Breast epithelium (tissue), 4 donors: ENCODE measurements at regions not wholly inside any gene's neighbourhood (a gene's known extent, or its start where the extent isn't known, plus 50 kb on each side); places are given as distances from the start of the nearest gene placed in this dataset.
"Not testable (repeated sequence)": the region's sequence is repeated elsewhere in the genome, so short reads cannot be mapped to it uniquely, and the experiment has no call there.

Source experiments
- DNase-seq, 2 donors: peaks; one replicate each; pipeline ENCODE4 v3.0.0-alpha.2; 2019; ENCODE audit warnings: low spot score in 2 of 2
- H3K27ac ChIP-seq, 2 donors: fragments of 200-600 bp; sonication (generic) in 1 of 2; one replicate each; pipeline ENCODE4 v1.5.1; 2016 to 2019; ENCODE audit warnings: mild to moderate bottlenecking in 1 of 2
- H3K27me3 ChIP-seq, 2 donors: fragments of 200-600 bp; sonication (generic) in 1 of 2; one replicate each; pipeline versions ENCODE4 v1.5.1 to v1.6.0; 2017 to 2019; ENCODE audit warnings: control low read depth in 1 of 2, mild to moderate bottlenecking in 1 of 2
- H3K36me3 ChIP-seq: fragments of 200-600 bp; one replicate; pipeline ENCODE4 v1.5.1; 2019
- H3K4me1 ChIP-seq, 2 donors: fragments of 200-600 bp; sonication (generic); one replicate each; pipeline ENCODE4 v1.5.1; 2016 to 2019; ENCODE audit warnings: control low read depth in 1 of 2
- H3K4me3 ChIP-seq, 3 donors: fragments of 200-600 bp; sonication (generic); 1 replicate in 2 of 3; 2 replicates in 1 of 3; pipeline ENCODE4 v1.5.1; 2016 to 2019; ENCODE audit warnings: mild to moderate bottlenecking in 3 of 3, moderate library complexity in 2 of 3
- H3K9me3 ChIP-seq, 2 donors: fragments of 200-600 bp; sonication (generic) in 1 of 2; one replicate each; pipeline ENCODE4 v1.5.1; 2016 to 2019; ENCODE audit warnings: control low read depth in 1 of 2
- CTCF ChIP-seq, 3 donors: fragments of 450-650 bp; IDR thresholded peaks; one replicate each; pipeline ENCODE4 v1.5.1; 2016 to 2017; ENCODE audit warnings: antibody characterized with exemption in 3 of 3, mild to moderate bottlenecking in 3 of 3, moderate library complexity in 3 of 3
- POLR2A ChIP-seq: fragments of 450-650 bp; IDR thresholded peaks from one replicate; pipeline ENCODE4 v1.6.1; 2016; ENCODE audit warnings: antibody characterized with exemption, mild to moderate bottlenecking, moderate library complexity
- POLR2AphosphoS5 ChIP-seq, 3 donors: sonication (generic); formaldehyde crosslinking; IDR thresholded peaks; one replicate each; pipeline ENCODE4 v1.6.1; 2017; ENCODE audit warnings: antibody characterized with exemption in 3 of 3
- intact Hi-C: fragments of 100-400 bp; cut with DNase I; formaldehyde crosslinking; loops from one replicate; pipeline ENCODE4 v1.15.1; 2023; ENCODE audit warnings: low total_unique reads

DNA sequence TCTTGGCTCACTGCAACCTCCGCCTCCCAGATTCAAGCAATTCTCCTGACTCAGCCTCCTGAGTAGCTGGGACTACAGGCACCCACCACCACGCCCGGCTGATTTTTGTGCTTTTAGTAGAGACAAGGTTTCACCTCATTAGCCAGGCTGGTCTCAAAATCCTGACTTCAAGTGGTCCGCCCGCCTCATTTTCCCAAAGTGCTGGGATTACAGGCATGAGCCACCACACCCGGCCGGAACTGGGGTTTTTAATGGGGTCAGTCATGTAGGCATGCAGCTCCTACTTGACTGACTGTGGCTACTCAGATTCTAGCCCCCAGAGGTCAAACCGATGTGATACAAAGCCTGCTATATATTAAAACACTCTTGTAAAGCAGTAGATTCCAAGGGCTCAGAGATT lies 631.7 kb downstream of the MAT2B start:
- Histone ChIP-seq H3K27me3 (no peaks in the 10 kb centered on the region), H3K4me3 (no peak overlapping the region), H3K27ac (no peak overlapping the region), H3K36me3 (no peaks in the 10 kb centered on the region), H3K4me1 (no peaks in the 10 kb centered on the region), H3K9me3 (peaks cover 4 to 8% of the 10 kb centered on the region in 2 donors)
- TF ChIP-seq POLR2A = no peak
- TF ChIP-seq CTCF (IDR thresholded peaks at IDR 0.05) = no peak
- TF ChIP-seq POLR2AphosphoS5 (IDR thresholded peaks at IDR 0.05) = no peak
- DNase-seq = no peak
- intact Hi-C loops = no loop called here

DNA sequence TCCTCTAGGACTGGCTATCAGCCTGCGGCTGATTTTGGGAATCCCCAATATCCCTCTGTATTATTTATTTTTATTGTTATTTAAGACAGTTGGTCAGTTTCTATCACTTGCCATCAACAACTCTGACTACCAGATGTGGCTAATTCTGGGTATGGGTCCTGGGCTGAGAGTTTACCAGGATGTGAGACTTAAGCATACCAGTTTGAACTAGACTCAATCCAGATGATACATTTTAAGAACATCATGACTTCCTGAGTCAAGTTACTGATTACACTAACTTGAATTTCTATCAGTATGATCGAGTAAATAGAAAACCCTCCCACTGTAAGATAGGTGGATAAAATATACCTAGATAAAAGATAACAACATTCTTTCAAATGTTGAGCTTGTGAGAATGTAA lies 634.0 kb downstream of the MAT2B start:
- no peak overlapping the region for H3K4me3 ChIP-seq
- H3K27ac ChIP-seq = no peak overlapping the region
- DNase-seq = no peak
- no peaks in the 10 kb centered on the region for H3K4me1 ChIP-seq
- no peaks in the 10 kb centered on the region for H3K27me3 ChIP-seq
- TF ChIP-seq POLR2A (no peak), CTCF (IDR thresholded peaks at IDR 0.05) (no peak), POLR2AphosphoS5 (IDR thresholded peaks at IDR 0.05) (no peak)
- H3K9me3 ChIP-seq = no peaks in the 10 kb centered on the region
- intact Hi-C loops = no loop called here
- no peaks in the 10 kb centered on the region for H3K36me3 ChIP-seq

GRCh38 chr5:164145458-164145857 lies 640.0 kb downstream of the MAT2B start:
- intact Hi-C loops = no loop called here
- Histone ChIP-seq H3K4me1 (no peaks in the 10 kb centered on the region), H3K36me3 (no peaks in the 10 kb centered on the region), H3K27ac (no peak overlapping the region), H3K27me3 (no peaks in the 10 kb centered on the region), H3K4me3 (no peak overlapping the region), H3K9me3 (no peaks in the 10 kb centered on the region)
- TF ChIP-seq POLR2AphosphoS5 (IDR thresholded peaks at IDR 0.05) (no peak), CTCF (IDR thresholded peaks at IDR 0.05) (no peak), POLR2A (no peak)
- DNase-seq = no peak

GRCh38 chr5:164146223-164146622 lies 640.8 kb downstream of the MAT2B start:
- H3K4me1 ChIP-seq = no peaks in the 10 kb centered on the region
- H3K36me3 ChIP-seq = no peaks in the 10 kb centered on the region
- no peak overlapping the region for H3K27ac ChIP-seq
- no peak overlapping the region for H3K4me3 ChIP-seq
- no peak for DNase-seq
- H3K9me3 ChIP-seq = no peaks in the 10 kb centered on the region
- intact Hi-C loops = no loop called here
- TF ChIP-seq POLR2A (no peak), POLR2AphosphoS5 (IDR thresholded peaks at IDR 0.05) (no peak), CTCF (IDR thresholded peaks at IDR 0.05) (no peak)
- no peaks in the 10 kb centered on the region for H3K27me3 ChIP-seq

GRCh38 chr5:164148292-164148691 lies 642.9 kb downstream of the MAT2B start:
- no peak for DNase-seq
- no peak for TF ChIP-seq POLR2A
- TF ChIP-seq POLR2AphosphoS5 (IDR thresholded peaks at IDR 0.05) = no peak
- no peak for TF ChIP-seq CTCF (IDR thresholded peaks at IDR 0.05)
- intact Hi-C loops = no loop called here
- Histone ChIP-seq H3K36me3 (no peaks in the 10 kb centered on the region), H3K27me3 (no peaks in the 10 kb centered on the region), H3K4me1 (no peaks in the 10 kb centered on the region), H3K27ac (no peak overlapping the region), H3K4me3 (no peak overlapping the region), H3K9me3 (no peaks in the 10 kb centered on the region)

- H3K36me3 ChIP-seq, H3K27ac ChIP-seq, H3K4me3 ChIP-seq, intact Hi-C loops, DNase-seq, H3K27me3 ChIP-seq, H3K9me3 ChIP-seq, H3K4me1 ChIP-seq: not testable (repeated sequence)
Observed at GRCh38 chr5:164152539-164152938, 647.1 kb downstream of the MAT2B start.
